ENCODE measurements at regions not wholly inside any gene's neighbourhood (a gene's known extent, or its start where the extent isn't known, plus 50 kb on each side); places are given as distances from the start of the nearest gene placed in this dataset.

DNA sequence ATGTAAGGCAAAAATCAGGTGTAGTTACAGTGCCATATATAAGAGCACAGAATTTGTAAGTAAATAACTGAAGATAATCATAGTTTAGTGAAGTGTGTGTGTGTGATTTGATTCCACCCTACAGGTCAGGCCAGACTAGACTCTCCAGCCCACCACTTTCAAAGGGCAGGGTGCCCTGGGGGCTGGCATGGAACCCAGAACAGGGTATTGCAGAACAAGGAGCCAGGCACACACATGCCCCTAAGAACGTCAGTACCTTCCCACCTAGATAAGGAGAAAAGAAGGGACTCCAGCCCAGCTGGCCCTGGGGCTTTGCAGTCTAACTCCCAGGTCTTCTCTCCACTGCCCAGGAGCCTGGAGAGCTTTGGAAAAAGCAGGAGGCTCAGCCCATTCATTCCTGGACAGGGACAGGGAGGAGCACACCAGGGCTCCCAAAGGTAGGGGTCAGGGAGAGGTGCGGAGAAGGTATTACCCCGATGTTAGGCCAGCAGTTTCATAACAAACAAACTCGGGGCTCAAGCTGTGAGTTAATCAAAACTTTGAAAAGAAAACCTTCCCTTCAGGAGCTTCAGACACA lies 149.7 kb upstream of the VANGL1 start:
- TF ChIP-seq, protein P1, sequence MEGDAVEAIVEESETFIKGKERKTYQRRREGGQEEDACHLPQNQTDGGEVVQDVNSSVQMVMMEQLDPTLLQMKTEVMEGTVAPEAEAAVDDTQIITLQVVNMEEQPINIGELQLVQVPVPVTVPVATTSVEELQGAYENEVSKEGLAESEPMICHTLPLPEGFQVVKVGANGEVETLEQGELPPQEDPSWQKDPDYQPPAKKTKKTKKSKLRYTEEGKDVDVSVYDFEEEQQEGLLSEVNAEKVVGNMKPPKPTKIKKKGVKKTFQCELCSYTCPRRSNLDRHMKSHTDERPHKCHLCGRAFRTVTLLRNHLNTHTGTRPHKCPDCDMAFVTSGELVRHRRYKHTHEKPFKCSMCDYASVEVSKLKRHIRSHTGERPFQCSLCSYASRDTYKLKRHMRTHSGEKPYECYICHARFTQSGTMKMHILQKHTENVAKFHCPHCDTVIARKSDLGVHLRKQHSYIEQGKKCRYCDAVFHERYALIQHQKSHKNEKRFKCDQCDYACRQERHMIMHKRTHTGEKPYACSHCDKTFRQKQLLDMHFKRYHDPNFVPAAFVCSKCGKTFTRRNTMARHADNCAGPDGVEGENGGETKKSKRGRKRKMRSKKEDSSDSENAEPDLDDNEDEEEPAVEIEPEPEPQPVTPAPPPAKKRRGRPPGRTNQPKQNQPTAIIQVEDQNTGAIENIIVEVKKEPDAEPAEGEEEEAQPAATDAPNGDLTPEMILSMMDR (IDR thresholded peaks at IDR 0.05; ENCODE audit: low read length) = no peak
- TF ChIP-seq EZH2 (IDR thresholded peaks at IDR 0.05; ENCODE audit: borderline replicate concordance, low read length) = no peak

Data from OCI-LY1 (cell line).